ENCODE measurements at regions not wholly inside any gene's neighbourhood (a gene's known extent, or its start where the extent isn't known, plus 50 kb on each side); places are given as distances from the start of the nearest gene placed in this dataset.

DNA sequence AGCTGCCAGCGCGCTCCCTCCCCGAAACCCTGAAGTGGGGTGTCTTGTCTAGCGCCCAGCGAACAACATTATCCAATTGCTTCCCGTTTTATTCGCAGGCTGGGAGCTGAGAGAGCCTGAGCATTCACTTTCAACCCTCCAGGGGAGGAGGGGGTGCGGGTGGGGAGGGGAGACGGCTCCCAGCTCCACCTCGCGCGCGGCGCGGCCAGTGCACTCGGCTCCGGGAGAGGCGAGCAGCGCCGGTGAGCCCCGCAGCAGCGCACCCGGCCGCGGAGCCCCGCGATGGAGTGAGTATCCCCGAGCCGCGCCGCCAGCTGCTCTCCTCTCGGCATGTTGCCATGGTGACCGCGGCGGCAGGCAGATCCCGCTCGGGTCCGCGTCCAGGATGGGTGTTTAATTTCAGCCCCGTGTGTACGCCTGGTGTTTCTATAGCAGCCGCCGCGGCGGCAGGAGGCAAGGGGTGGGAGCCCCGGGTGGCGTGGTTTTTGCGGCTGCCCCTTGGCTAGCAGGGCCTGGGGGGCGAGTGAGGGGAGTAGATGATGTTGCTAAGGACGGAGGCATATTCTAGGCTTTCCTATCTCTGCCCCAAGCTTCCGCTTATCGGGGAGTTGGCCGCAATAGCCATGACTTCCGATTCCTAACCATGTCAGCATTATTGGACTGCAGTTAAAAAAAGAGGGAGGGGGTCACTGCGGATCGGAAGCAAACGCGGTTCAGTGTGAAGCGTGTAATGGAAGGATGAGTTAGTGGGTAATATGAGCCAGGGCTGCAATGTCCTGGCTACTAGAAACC is 139.2 kb upstream of the PALM2AKAP2 start:
- Histone ChIP-seq H4K20me1 (ENCODE audit: insufficient read depth) (no peaks in the 10 kb centered on the region), H3K27ac (no peak overlapping the region), H3K4me1 (replicated peaks; ENCODE audit: insufficient read depth) (peaks cover 5% of the 10 kb centered on the region; the same call in 1 of the 2 replicates), H2AFZ (peak overlapping the region; percentile 95), H3K9me2 (ENCODE audit: insufficient read depth) (no peaks in the 10 kb centered on the region), H3K9me3 (ENCODE audit: insufficient read depth, low read depth) (no peaks in the 10 kb centered on the region), H3F3A (ENCODE audit: insufficient read depth, low read depth) (no peaks in the 10 kb centered on the region), H3K4me3 (peak overlapping the region; percentile 96), H3K27me3 (ENCODE audit: insufficient read depth, low read depth) (peaks cover 12% of the 10 kb centered on the region), H3K36me3 (ENCODE audit: low read depth) (no peaks in the 10 kb centered on the region), H3K79me2 (ENCODE audit: low read depth) (no peaks in the 10 kb centered on the region), H3K4me2 (peak overlapping the region; percentile 91)
- peak in 1 of 2 experiments; percentile 55 for DNase-seq
- intact Hi-C loops (cut with micrococcal nuclease; ENCODE audit: unreplicated experiment) = loop anchor here (2.0 kb wide), 1 partner anchor 84 kb away; no protein-coding TSS in a partner anchor
- no TSS peak for BruUV-seq (replicated peaks)
- TF ChIP-seq, protein P1, sequence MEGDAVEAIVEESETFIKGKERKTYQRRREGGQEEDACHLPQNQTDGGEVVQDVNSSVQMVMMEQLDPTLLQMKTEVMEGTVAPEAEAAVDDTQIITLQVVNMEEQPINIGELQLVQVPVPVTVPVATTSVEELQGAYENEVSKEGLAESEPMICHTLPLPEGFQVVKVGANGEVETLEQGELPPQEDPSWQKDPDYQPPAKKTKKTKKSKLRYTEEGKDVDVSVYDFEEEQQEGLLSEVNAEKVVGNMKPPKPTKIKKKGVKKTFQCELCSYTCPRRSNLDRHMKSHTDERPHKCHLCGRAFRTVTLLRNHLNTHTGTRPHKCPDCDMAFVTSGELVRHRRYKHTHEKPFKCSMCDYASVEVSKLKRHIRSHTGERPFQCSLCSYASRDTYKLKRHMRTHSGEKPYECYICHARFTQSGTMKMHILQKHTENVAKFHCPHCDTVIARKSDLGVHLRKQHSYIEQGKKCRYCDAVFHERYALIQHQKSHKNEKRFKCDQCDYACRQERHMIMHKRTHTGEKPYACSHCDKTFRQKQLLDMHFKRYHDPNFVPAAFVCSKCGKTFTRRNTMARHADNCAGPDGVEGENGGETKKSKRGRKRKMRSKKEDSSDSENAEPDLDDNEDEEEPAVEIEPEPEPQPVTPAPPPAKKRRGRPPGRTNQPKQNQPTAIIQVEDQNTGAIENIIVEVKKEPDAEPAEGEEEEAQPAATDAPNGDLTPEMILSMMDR (conservative IDR thresholded peaks at IDR 0.05) = no peak
- no peak for TF ChIP-seq EZH2 (IDR thresholded peaks at IDR 0.05; ENCODE audit: low read depth)
- CTCF ChIA-PET = no interaction called here
- POLR2A ChIA-PET (ENCODE audit: unreplicated experiment) = no interaction called here

DNA sequence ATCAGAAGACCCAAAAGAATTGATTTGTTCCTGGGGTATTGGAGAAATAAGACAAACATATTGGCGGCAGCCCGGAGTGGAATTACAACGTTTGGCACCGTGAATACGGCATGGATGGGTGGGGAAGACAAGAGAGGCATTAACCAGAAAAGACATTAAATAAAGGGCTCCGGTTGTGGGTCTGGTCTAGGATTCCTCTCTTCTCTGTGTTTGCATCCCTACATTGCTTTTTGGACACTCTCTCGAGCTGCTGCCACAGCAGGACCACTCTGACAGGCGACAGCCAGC is 138.7 kb upstream of the PALM2AKAP2 start:
- CTCF ChIA-PET = no interaction called here

DNA sequence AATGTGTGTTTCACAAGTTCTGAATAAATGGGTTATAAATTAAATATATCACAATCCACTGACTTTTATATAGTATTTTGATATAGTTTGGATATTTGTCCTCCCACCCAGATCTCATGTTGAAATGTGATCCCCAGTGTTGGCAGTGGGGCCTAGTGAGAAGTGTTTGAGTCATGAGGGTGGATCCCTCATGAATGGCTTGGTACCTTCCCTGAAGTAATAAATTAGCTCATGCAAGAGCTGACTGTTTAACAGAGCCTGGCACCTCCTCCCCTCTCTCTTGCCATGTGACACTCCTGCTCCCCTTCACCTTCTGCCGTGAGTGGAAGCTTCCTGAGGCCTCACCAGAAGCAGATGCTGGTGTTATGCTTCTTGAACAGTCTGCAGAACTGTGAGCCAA is 127.9 kb upstream of the PALM2AKAP2 start:
- Histone ChIP-seq H3K4me2 (no peak overlapping the region), H3K27ac (no peak overlapping the region), H3K27me3 (ENCODE audit: insufficient read depth, low read depth) (no peaks in the 10 kb centered on the region), H3K9me2 (ENCODE audit: insufficient read depth) (no peaks in the 10 kb centered on the region), H3K9me3 (ENCODE audit: insufficient read depth, low read depth) (no peaks in the 10 kb centered on the region), H3K4me3 (no peak overlapping the region), H2AFZ (no peak overlapping the region), H3K4me1 (replicated peaks; ENCODE audit: insufficient read depth) (peaks cover 18% of the 10 kb centered on the region), H4K20me1 (ENCODE audit: insufficient read depth) (no peaks in the 10 kb centered on the region), H3F3A (ENCODE audit: insufficient read depth, low read depth) (no peaks in the 10 kb centered on the region), H3K79me2 (ENCODE audit: low read depth) (no peaks in the 10 kb centered on the region), H3K36me3 (ENCODE audit: low read depth) (no peaks in the 10 kb centered on the region)
- ChIA-PET POLR2A (ENCODE audit: unreplicated experiment) (no interaction called here), CTCF (no interaction called here)
- no peak for TF ChIP-seq EZH2 (IDR thresholded peaks at IDR 0.05; ENCODE audit: low read depth)
- TF ChIP-seq, protein P1 (conservative IDR thresholded peaks at IDR 0.05) = no peak
- no TSS peak for BruUV-seq (replicated peaks)
- peak in 1 of 2 experiments; percentile 36 for DNase-seq
- intact Hi-C loops (cut with micrococcal nuclease; ENCODE audit: unreplicated experiment) = no loop called here

More for the DNA sequence above, 138.7 kb upstream of the PALM2AKAP2 start:
- H3K27ac ChIP-seq = no peak overlapping the region
- no peaks in the 10 kb centered on the region for H3K9me2 ChIP-seq (ENCODE audit: insufficient read depth)
- H3K4me2 ChIP-seq = peak overlapping the region; percentile 91
- H3K9me3 ChIP-seq (ENCODE audit: insufficient read depth, low read depth) = no peaks in the 10 kb centered on the region; the same call in 1 of the 2 replicates
- no peaks in the 10 kb centered on the region for H4K20me1 ChIP-seq (ENCODE audit: insufficient read depth)
- H3K4me3 ChIP-seq = peak overlapping the region; percentile 96; the same call in 1 of the 2 replicates
- H2AFZ ChIP-seq = no peak overlapping the region
- BruUV-seq (replicated peaks) = no TSS peak
- POLR2A ChIA-PET (ENCODE audit: unreplicated experiment) = no interaction called here
- peaks cover 12% of the 10 kb centered on the region for H3K27me3 ChIP-seq (ENCODE audit: insufficient read depth, low read depth)
- H3K4me1 ChIP-seq (replicated peaks; ENCODE audit: insufficient read depth) = peaks cover 5% of the 10 kb centered on the region; the same call in 1 of the 2 replicates
- intact Hi-C loops (cut with micrococcal nuclease; ENCODE audit: unreplicated experiment) = loop anchor here (2.0 kb wide), 1 partner anchor 85 kb away; no protein-coding TSS in a partner anchor
- no peak for TF ChIP-seq EZH2 (IDR thresholded peaks at IDR 0.05; ENCODE audit: low read depth)
- TF ChIP-seq, protein P1 (conservative IDR thresholded peaks at IDR 0.05) = no peak
- H3K36me3 ChIP-seq (ENCODE audit: low read depth) = no peaks in the 10 kb centered on the region
- no peaks in the 10 kb centered on the region for H3F3A ChIP-seq (ENCODE audit: insufficient read depth, low read depth)
- no peaks in the 10 kb centered on the region for H3K79me2 ChIP-seq (ENCODE audit: low read depth)
- no peak for DNase-seq
